Endothelial cell of umbilical vein (primary cell): ENCODE measurements at regions not wholly inside any gene's neighbourhood (a gene's known extent, or its start where the extent isn't known, plus 50 kb on each side); places are given as distances from the start of the nearest gene placed in this dataset.

Experiments
- BruUV-seq: library from RNA; stranded (reverse); fragments of 400-500 nt; replicated peaks from 2 replicates; lab custom pipeline; 2021; lab: Mats Ljungman, UMichigan
- CTCF ChIA-PET: fragments of 300-600, 350-600 bp; sonication (Branson Sonifier 250); formaldehyde crosslinking; loops from one replicate; lab custom pipeline; 2021; ENCODE audit warnings: antibody characterized with exemption, inconsistent platforms; lab: Charles Lee
- POLR2A ChIA-PET: fragments of 300-600, 350-600 bp; sonication (Branson Sonifier 250); formaldehyde crosslinking; loops from one replicate; lab custom pipeline; 2021; ENCODE audit warnings: antibody characterized with exemption, inconsistent platforms; lab: Charles Lee
- DNase-seq: peaks from one replicate; pipeline ENCODE4 v3.0.0-alpha.2; 2011; ENCODE audit warnings: low read depth, low spot score
- FAIRE-seq: peaks from 2 replicates; lab custom pipeline; 2011; peaks lifted over from hg19 to GRCh38; lab: Jason Lieb, UNC
- H2AFZ ChIP-seq: 2 replicates; pipeline ENCODE4 v1.6.0; 2012; ENCODE audit warnings: low read depth, low read length, control low read depth, inconsistent platforms
- H3K27ac ChIP-seq: 2 replicates; pipeline ENCODE4 v1.5.1; 2011; ENCODE audit warnings: low read depth, mild to moderate bottlenecking, control low read depth, low read length, moderate library complexity; ENCODE audit not compliant: insufficient read depth
- H3K27me3 ChIP-seq, 2 experiments: 2 replicates each; pipeline versions ENCODE4 v1.6.0 to v1.6.1; 2011; ENCODE audit warnings: low read length in 2 of 2, mixed read lengths in 1 of 2; ENCODE audit not compliant: control insufficient read depth in 2 of 2, insufficient read depth in 2 of 2
- H3K36me3 ChIP-seq, 2 experiments: 2 replicates in 1 of 2; 3 replicates in 1 of 2; pipeline ENCODE4 v1.5.1; 2011; ENCODE audit warnings: low read length in 2 of 2, mild to moderate bottlenecking in 1 of 2, moderate library complexity in 1 of 2; ENCODE audit not compliant: control insufficient read depth in 2 of 2, insufficient read depth in 2 of 2; ENCODE audit errors: extremely low read depth in 1 of 2
- H3K4me1 ChIP-seq: 3 replicates; pipeline ENCODE4 v1.5.1; 2011; ENCODE audit warnings: mild to moderate bottlenecking, low read length; ENCODE audit not compliant: control insufficient read depth, insufficient read depth; ENCODE audit errors: extremely low read depth
- H3K4me2 ChIP-seq: 2 replicates; pipeline ENCODE4 v1.6.1; 2011; ENCODE audit warnings: low read length, control low read depth, mixed read lengths; ENCODE audit not compliant: insufficient read depth
- H3K4me3 ChIP-seq, 3 experiments: fragments of 200-600 bp in 1 of 3; sonication (generic), shearing (Covaris generic) in 1 of 3; replicated peaks in 1 of 3; 2 replicates each; pipeline ENCODE4 v1.5.1; 2011 to 2016; ENCODE audit warnings: control low read depth in 3 of 3, low read length in 3 of 3, mild to moderate bottlenecking in 2 of 3, inconsistent platforms in 1 of 3, low read depth in 1 of 3, moderate library complexity in 1 of 3; ENCODE audit not compliant: insufficient read depth in 1 of 3
- H3K79me2 ChIP-seq: 2 replicates; pipeline ENCODE4 v1.6.0; 2012; ENCODE audit warnings: low read length, inconsistent platforms; ENCODE audit not compliant: control insufficient read depth, insufficient read depth
- H3K9ac ChIP-seq: replicated peaks from 2 replicates; pipeline ENCODE3; 2011; ENCODE audit warnings: low read length, control low read depth; ENCODE audit not compliant: insufficient read depth; ENCODE audit errors: extremely low read depth
- H3K9me1 ChIP-seq: replicated peaks from 3 replicates; pipeline ENCODE4 v1.6.0; 2011; ENCODE audit warnings: mild to moderate bottlenecking, low read length; ENCODE audit not compliant: control insufficient read depth, insufficient read depth; ENCODE audit errors: extremely low read depth
- H3K9me3 ChIP-seq: replicated peaks from 2 replicates; pipeline ENCODE4 v1.5.1; 2012; ENCODE audit warnings: low read length, inconsistent platforms; ENCODE audit not compliant: control insufficient read depth, insufficient read depth
- H4K20me1 ChIP-seq: replicated peaks from 2 replicates; pipeline ENCODE3; 2011; ENCODE audit warnings: mild to moderate bottlenecking, low read length; ENCODE audit not compliant: control insufficient read depth, insufficient read depth; ENCODE audit errors: extremely low read depth
- CTCF ChIP-seq, 2 donors: IDR thresholded peaks; 1 replicate in 1 of 2; 2 replicates in 1 of 2; pipeline ENCODE4 v1.5.1; 2011; ENCODE audit warnings: low read length in 2 of 2, mild to moderate bottlenecking in 2 of 2, moderate library complexity in 2 of 2, control low read depth in 1 of 2, inconsistent platforms in 1 of 2, low read depth in 1 of 2; ENCODE audit not compliant: insufficient read depth in 1 of 2; ENCODE audit errors: extremely low read depth in 1 of 2
- EZH2 ChIP-seq: IDR thresholded peaks from 2 replicates; pipeline ENCODE4 v1.6.1; 2012; ENCODE audit warnings: borderline replicate concordance, low read depth, mild to moderate bottlenecking, moderate library complexity, low read length, inconsistent platforms; ENCODE audit not compliant: severe bottlenecking
- FOS ChIP-seq: IDR thresholded peaks from 2 replicates; pipeline ENCODE4 v1.6.1; 2011; ENCODE audit warnings: mild to moderate bottlenecking, low read length, moderate library complexity, borderline replicate concordance; ENCODE audit not compliant: insufficient read depth
- GATA2 ChIP-seq: IDR thresholded peaks from 2 replicates; pipeline ENCODE4 v1.7.0; 2011; ENCODE audit warnings: low read depth, mild to moderate bottlenecking, moderate library complexity, mixed read lengths, low read length; ENCODE audit not compliant: insufficient read length, insufficient read depth
- JUN ChIP-seq: IDR thresholded peaks from 2 replicates; pipeline ENCODE4 v1.6.1; 2011; ENCODE audit warnings: borderline replicate concordance, low read depth; ENCODE audit not compliant: insufficient read length, insufficient read depth
- MAX ChIP-seq: IDR thresholded peaks from 2 replicates; pipeline ENCODE4 v1.6.1; 2011; ENCODE audit not compliant: insufficient read depth, insufficient read length
- MYC ChIP-seq: IDR thresholded peaks from one replicate; pipeline ENCODE4 v1.6.1; 2011; ENCODE audit warnings: mild to moderate bottlenecking, low read depth, low read length
- POLR2A ChIP-seq: IDR thresholded peaks from 2 replicates; pipeline ENCODE4 v1.6.1; 2012; ENCODE audit warnings: low read depth, mild to moderate bottlenecking, control low read depth, low read length
- POLR2AphosphoS5 ChIP-seq: IDR thresholded peaks from 2 replicates; pipeline ENCODE4 v1.6.1; 2012; ENCODE audit warnings: low read depth, mild to moderate bottlenecking, control low read depth, low read length, moderate library complexity; ENCODE audit not compliant: insufficient read depth
- dilution Hi-C: fragments of 300-500 bp; cut with MboI; formaldehyde crosslinking; loops from one replicate; pipeline ENCODE4 v1.15.0; 2019; ENCODE audit warnings: low sequenced_read_pairs; ENCODE audit not compliant: extremely low pct_ligation_motif_present
- intact Hi-C: fragments of 100-400 bp; cut with micrococcal nuclease; formaldehyde crosslinking; loops from one replicate; pipeline ENCODE4 v1.10.0; 2022

- Histone ChIP-seq H3K9me1 (no peaks in the 10 kb centered on the region), H3K27me3 (no peaks in the 10 kb centered on the region), H4K20me1 (no peaks in the 10 kb centered on the region), H3K4me3 (no peak overlapping the region), H3K4me1 (no peaks in the 10 kb centered on the region), H3K9me3 (no peaks in the 10 kb centered on the region), H3K79me2 (no peaks in the 10 kb centered on the region), H3K27ac (no peak overlapping the region), H3K36me3 (no peaks in the 10 kb centered on the region), H2AFZ (no peak overlapping the region), H3K9ac (no peak overlapping the region), H3K4me2 (no peak overlapping the region)
- ChIA-PET CTCF (no interaction called here), POLR2A (no interaction called here)
- intact Hi-C loops = no loop called here
- DNase-seq (no peak), FAIRE-seq (no peak)
- dilution Hi-C loops = no loop called here
- no TSS peak for BruUV-seq
- TF ChIP-seq GATA2 = no peak
- peak in 1 of 2 donors; percentile 11 for TF ChIP-seq CTCF (IDR thresholded peaks at IDR 0.05; ENCODE audit: extremely low read depth in 1 of 2, insufficient read depth in 1 of 2, low read depth in 1 of 2, low read length in 2 of 2)
These were observed 706.5 kb upstream of the MAN1A1 start for GRCh38 chr6:120056085-120056484.

GRCh38 chr6:120055071-120055470 is 705.5 kb upstream of the MAN1A1 start:
- dilution Hi-C loops = no loop called here

More at GRCh38 chr6:120055071-120055470, 705.5 kb upstream of the MAN1A1 start:
- Histone ChIP-seq H3K4me3 (no peak overlapping the region), H3K79me2 (no peaks in the 10 kb centered on the region), H3K4me1 (no peaks in the 10 kb centered on the region), H3K9me1 (no peaks in the 10 kb centered on the region), H3K36me3 (no peaks in the 10 kb centered on the region), H3K9ac (no peak overlapping the region), H3K4me2 (no peak overlapping the region), H2AFZ (no peak overlapping the region), H3K27me3 (no peaks in the 10 kb centered on the region), H4K20me1 (no peaks in the 10 kb centered on the region), H3K27ac (no peak overlapping the region), H3K9me3 (no peaks in the 10 kb centered on the region)
- ChIA-PET POLR2A (no interaction called here), CTCF (no interaction called here)
- intact Hi-C loops = no loop called here
- FAIRE-seq (no peak), DNase-seq (no peak)
- BruUV-seq = no TSS peak
- TF ChIP-seq MAX (no peak), JUN (no peak), FOS (no peak), EZH2 (no peak), CTCF (IDR thresholded peaks at IDR 0.05; ENCODE audit: extremely low read depth in 1 of 2, insufficient read depth in 1 of 2, low read depth in 1 of 2, low read length in 2 of 2) (no peak), POLR2AphosphoS5 (no peak), POLR2A (no peak), MYC (no peak)
